ENCODE measurements at regions not wholly inside any gene's neighbourhood (a gene's known extent, or its start where the extent isn't known, plus 50 kb on each side); places are given as distances from the start of the nearest gene placed in this dataset.

DNA sequence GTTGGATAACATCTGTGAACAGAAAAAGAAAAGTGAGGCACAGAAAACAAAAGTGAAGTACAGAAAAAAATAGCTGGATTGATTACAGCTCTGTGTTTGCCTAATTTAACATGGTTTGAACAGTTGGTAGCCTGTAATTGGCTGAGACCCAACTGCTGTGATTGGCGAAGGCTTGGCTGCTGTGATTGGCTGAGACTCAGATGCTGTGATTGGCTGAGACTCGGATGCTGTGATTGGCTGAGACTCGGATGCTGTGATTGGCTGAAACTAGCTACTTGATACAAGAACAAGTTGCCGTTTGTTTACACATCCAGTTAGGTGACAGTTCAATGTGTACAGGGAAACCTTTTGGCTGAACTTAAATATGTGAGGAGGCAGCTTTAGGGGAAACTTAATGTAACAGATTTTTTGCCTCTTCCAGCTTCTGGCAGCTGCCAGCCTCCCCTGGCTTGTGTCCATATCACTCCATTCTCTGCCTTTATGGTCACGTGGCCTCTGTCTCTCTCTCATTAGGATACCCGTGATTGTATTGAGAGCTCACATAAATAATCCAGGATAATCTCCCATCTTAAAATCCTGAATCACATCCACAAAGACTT, 223.4 kb upstream of the FOXA2 start:
- H3K27ac ChIP-seq (ENCODE audit: low read depth, low read length): no peak overlapping the region
- H3K9me3 ChIP-seq (ENCODE audit: control insufficient read depth, insufficient read depth, low read depth, low read length): no peaks in the 10 kb centered on the region
- no peaks in the 10 kb centered on the region for H3K27me3 ChIP-seq (ENCODE audit: control insufficient read depth, insufficient read depth, low read length)
- H3K36me3 ChIP-seq (ENCODE audit: control insufficient read depth, insufficient read depth, low read length): no peaks in the 10 kb centered on the region
- H3K4me1 ChIP-seq (ENCODE audit: control insufficient read depth, insufficient read depth, low read length): no peaks in the 10 kb centered on the region
- no peak overlapping the region for H3K4me3 ChIP-seq (ENCODE audit: low read depth, low read length)
- H3K9ac ChIP-seq (ENCODE audit: low read length): no peak overlapping the region

DNA sequence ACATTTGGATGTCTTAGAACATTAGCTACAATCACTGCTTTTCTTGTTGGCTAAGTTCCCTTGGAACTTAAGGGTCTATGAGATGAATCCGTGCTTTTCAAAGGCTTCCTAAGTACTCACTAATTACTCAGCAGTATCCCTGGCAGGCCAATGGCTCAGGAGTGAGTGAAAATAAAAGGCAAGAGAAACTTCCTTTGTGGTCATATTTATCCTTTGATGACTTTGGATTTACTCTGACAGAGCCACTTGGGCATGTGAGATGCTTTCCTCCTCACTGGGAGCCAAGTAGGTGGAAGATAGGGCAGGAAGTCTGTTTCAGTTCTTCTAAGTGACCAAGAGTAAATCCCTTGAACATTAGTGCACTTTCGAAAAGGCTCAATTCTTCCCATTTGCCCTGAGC, 224.3 kb upstream of the FOXA2 start:
- Histone ChIP-seq H3K4me1 (ENCODE audit: control insufficient read depth, insufficient read depth, low read length) (no peaks in the 10 kb centered on the region), H3K4me3 (ENCODE audit: low read depth, low read length) (no peak overlapping the region), H3K36me3 (ENCODE audit: control insufficient read depth, insufficient read depth, low read length) (no peaks in the 10 kb centered on the region), H3K9me3 (ENCODE audit: control insufficient read depth, insufficient read depth, low read depth, low read length) (no peaks in the 10 kb centered on the region), H3K27ac (ENCODE audit: low read depth, low read length) (no peak overlapping the region), H3K27me3 (ENCODE audit: control insufficient read depth, insufficient read depth, low read length) (no peaks in the 10 kb centered on the region), H3K9ac (ENCODE audit: low read length) (no peak overlapping the region)

DNA sequence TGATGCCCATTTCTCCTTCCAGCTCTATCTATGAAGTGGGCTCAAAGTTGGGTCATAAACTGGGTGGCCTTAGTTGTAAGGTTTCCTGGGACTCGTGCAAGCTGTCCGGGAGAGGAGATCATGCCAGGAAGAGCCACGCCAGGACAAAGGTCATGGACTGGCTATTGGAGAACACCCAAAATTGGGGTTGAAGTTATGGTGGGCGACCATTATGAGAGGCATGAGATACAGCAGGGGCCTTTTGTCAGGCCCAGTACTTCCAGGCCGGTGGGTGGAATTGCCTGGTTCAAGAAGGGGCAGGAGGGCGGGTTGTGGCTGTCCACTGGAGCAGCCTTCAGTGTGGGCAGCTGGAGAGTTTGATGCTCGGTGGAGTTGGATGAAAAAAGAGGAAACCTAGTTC, 225.1 kb upstream of the SSTR4 start:
- Histone ChIP-seq H3K4me1 (ENCODE audit: control insufficient read depth, insufficient read depth, low read length) (no peaks in the 10 kb centered on the region), H3K27ac (ENCODE audit: low read depth, low read length) (no peak overlapping the region)

DNA sequence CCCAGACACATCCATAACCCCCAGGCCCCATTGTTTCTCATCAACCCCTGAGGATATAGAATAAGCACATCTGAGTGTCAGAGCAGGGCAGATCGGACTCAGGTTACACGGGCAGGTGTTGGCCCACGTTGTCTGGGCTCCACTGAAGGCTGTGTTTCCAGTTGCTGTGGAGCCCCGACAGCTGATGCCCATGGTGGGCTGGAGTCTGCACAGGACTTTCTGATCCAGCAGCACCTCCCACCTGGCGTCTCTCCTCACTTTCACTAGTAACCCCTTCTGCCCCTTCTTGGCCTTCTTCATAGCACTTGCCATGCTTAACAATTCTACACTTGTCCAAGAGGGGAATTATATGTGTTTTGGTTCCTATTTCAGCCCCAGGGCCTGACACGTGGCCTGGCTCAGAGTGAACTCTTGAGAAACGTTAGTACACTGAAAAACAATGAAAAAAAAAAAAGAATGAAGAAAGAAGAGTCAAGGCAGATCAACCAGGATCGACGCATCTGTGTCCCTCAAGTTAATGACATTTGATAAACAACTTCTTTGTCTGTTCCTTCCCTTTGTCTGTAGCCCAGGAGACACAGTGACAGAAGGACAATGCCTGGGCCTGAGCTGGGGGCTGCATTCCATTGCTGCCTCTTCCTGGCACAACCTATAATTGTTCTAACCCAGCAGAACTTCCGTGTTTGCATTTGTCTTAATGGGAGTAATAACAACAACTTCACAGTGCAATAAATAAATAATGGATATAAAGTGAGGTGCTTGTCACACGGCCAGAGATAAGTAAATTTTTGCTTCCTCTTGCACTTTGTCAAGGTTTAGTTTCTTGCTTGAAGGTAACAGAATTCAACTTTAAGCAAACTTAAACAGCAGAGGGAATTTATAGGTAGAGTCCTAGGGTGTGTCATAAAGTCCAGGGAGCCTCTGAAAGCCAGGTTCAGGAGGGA, 224.2 kb upstream of the SSTR4 start:
- H3K27ac ChIP-seq (ENCODE audit: low read depth, low read length): no peak overlapping the region
- H3K27me3 ChIP-seq (ENCODE audit: control insufficient read depth, insufficient read depth, low read length): no peaks in the 10 kb centered on the region
- no peaks in the 10 kb centered on the region for H3K36me3 ChIP-seq (ENCODE audit: control insufficient read depth, insufficient read depth, low read length)
- no peak overlapping the region for H3K9ac ChIP-seq (ENCODE audit: low read length)
- H3K4me3 ChIP-seq (ENCODE audit: low read depth, low read length): no peak overlapping the region
- H3K4me1 ChIP-seq (ENCODE audit: control insufficient read depth, insufficient read depth, low read length): no peaks in the 10 kb centered on the region
- H3K9me3 ChIP-seq (ENCODE audit: control insufficient read depth, insufficient read depth, low read depth, low read length): no peaks in the 10 kb centered on the region

More for the DNA sequence above, 225.1 kb upstream of the SSTR4 start:
- Histone ChIP-seq H3K9me3 (ENCODE audit: control insufficient read depth, insufficient read depth, low read depth, low read length) (no peaks in the 10 kb centered on the region), H3K27me3 (ENCODE audit: control insufficient read depth, insufficient read depth, low read length) (no peaks in the 10 kb centered on the region), H3K36me3 (ENCODE audit: control insufficient read depth, insufficient read depth, low read length) (no peaks in the 10 kb centered on the region), H3K4me3 (ENCODE audit: low read depth, low read length) (no peak overlapping the region), H3K9ac (ENCODE audit: low read length) (no peak overlapping the region)

DNA sequence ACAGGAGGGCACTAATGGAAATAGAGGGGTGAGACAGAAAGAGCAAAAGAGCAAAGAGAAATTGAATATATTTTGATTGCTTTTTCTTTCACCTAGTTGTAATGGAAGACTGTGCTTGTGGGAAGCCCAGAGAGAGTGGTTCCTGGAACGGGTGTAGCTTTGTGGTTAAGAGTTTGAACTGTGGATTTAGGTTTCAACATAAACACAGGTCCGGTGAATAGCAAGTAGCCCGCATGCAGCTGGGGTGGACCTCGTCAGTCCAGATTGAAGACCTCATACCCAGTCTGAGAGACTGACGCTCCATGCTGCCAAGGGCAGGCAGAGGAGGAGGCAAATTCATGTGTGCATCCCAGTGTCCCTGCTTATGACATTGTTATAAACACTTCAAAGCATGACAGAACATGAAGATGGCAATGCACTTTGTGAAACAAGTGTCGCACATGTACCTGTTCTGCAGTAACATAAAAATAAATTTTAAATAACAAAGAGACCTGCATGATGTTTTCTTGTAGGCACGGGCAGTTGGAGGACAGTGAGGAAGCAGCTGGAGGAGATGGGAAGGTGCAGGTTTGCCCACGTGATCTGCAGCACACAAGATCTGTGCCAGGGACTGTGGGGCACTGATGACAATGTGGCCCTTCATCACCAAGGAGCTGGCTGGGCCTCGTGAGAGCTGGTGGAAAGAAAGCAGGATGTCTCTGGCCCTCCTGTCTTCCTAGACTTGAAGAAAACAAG, 220.5 kb upstream of the SSTR4 start:
- Histone ChIP-seq H3K4me1 (ENCODE audit: control insufficient read depth, insufficient read depth, low read length) (no peaks in the 10 kb centered on the region), H3K9me3 (ENCODE audit: control insufficient read depth, insufficient read depth, low read depth, low read length) (no peaks in the 10 kb centered on the region), H3K9ac (ENCODE audit: low read length) (no peak overlapping the region), H3K4me3 (ENCODE audit: low read depth, low read length) (no peak overlapping the region), H3K27ac (ENCODE audit: low read depth, low read length) (no peak overlapping the region), H3K36me3 (ENCODE audit: control insufficient read depth, insufficient read depth, low read length) (no peaks in the 10 kb centered on the region), H3K27me3 (ENCODE audit: control insufficient read depth, insufficient read depth, low read length) (no peaks in the 10 kb centered on the region)

DNA sequence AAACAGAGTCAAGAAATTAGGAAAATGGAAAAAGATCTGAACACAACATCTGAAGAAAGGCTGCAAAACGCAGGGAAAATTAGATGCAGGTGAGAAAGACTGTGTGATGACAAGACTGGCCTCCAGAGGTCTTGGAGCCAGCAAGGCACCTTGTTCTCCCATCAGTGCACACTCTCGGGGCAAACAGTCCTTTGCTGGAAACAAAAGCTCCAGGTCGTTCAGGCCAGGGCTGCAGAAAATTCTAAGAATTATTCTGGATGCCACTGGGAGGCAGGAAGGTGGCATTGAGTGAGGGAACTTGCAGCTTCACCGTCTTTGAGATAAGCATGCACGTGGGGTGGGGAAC, 219.9 kb upstream of the SSTR4 start:
- Histone ChIP-seq H3K36me3 (ENCODE audit: control insufficient read depth, insufficient read depth, low read length) (no peaks in the 10 kb centered on the region), H3K4me3 (ENCODE audit: low read depth, low read length) (no peak overlapping the region), H3K9ac (ENCODE audit: low read length) (no peak overlapping the region), H3K27me3 (ENCODE audit: control insufficient read depth, insufficient read depth, low read length) (no peaks in the 10 kb centered on the region), H3K4me1 (ENCODE audit: control insufficient read depth, insufficient read depth, low read length) (no peaks in the 10 kb centered on the region), H3K9me3 (ENCODE audit: control insufficient read depth, insufficient read depth, low read depth, low read length) (no peaks in the 10 kb centered on the region), H3K27ac (ENCODE audit: low read depth, low read length) (no peak overlapping the region)

DNA sequence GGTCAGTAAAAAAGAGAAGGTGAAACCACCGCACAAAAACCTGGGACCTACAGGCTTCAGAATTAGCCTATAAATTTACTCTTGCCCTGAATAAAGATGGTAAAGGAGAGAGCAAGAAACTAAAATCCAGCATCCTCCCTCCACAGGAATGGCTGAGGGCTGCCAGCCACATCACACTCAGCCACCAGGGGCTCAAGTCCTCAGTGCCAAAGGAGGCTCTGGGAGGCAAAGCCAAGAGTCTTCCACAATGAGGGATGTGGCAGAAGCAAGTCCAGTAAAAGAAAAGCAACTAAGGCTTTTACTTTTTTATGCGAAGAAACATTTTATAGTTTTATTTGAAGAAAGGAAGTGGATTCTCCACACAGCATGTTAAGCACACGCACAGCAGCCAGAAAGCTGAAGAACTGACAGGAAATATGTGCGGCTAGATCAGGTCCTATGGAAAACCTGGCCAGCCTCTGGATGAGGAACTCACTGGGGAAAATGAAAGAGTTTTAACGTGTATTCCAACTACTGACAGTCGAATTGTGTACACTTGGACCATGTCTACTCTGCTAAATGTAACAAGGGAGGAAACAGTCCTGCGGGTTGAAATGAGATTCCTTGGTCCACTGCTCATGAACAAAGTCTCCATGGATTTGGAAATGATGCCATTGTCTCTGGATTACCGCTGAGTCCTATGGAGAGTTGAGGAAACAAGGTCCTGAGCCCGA, 219.4 kb upstream of the SSTR4 start:
- Histone ChIP-seq H3K27ac (ENCODE audit: low read depth, low read length) (no peak overlapping the region), H3K4me3 (ENCODE audit: low read depth, low read length) (no peak overlapping the region), H3K4me1 (ENCODE audit: control insufficient read depth, insufficient read depth, low read length) (no peaks in the 10 kb centered on the region), H3K27me3 (ENCODE audit: control insufficient read depth, insufficient read depth, low read length) (no peaks in the 10 kb centered on the region), H3K36me3 (ENCODE audit: control insufficient read depth, insufficient read depth, low read length) (no peaks in the 10 kb centered on the region), H3K9me3 (ENCODE audit: control insufficient read depth, insufficient read depth, low read depth, low read length) (no peaks in the 10 kb centered on the region), H3K9ac (ENCODE audit: low read length) (no peak overlapping the region)

DNA sequence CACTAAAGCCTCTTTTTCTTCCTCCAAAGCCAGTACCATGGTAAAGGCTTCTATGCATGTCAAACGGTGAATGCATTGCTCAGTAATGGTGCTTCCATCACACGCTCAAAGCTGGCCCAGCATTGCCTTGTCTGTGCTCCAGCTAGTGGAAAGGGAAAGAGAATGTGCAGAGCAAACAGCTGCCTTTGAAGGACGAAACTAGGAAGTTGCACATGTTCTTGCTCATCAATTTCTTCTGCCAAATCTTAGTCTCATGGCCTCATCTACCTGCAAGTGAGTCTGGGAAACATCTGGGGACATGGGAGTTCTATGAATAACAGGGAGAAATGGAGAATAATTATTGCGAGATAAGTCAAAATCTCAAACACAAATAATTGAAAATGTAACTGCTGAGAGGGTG, 216.5 kb upstream of the SSTR4 start:
- no peaks in the 10 kb centered on the region for H3K36me3 ChIP-seq (ENCODE audit: control insufficient read depth, insufficient read depth, low read length)
- no peak overlapping the region for H3K4me3 ChIP-seq (ENCODE audit: low read depth, low read length)
- no peak overlapping the region for H3K27ac ChIP-seq (ENCODE audit: low read depth, low read length)
- H3K9me3 ChIP-seq (ENCODE audit: control insufficient read depth, insufficient read depth, low read depth, low read length): no peaks in the 10 kb centered on the region
- no peaks in the 10 kb centered on the region for H3K4me1 ChIP-seq (ENCODE audit: control insufficient read depth, insufficient read depth, low read length)
- no peak overlapping the region for H3K9ac ChIP-seq (ENCODE audit: low read length)
- no peaks in the 10 kb centered on the region for H3K27me3 ChIP-seq (ENCODE audit: control insufficient read depth, insufficient read depth, low read length)

DNA sequence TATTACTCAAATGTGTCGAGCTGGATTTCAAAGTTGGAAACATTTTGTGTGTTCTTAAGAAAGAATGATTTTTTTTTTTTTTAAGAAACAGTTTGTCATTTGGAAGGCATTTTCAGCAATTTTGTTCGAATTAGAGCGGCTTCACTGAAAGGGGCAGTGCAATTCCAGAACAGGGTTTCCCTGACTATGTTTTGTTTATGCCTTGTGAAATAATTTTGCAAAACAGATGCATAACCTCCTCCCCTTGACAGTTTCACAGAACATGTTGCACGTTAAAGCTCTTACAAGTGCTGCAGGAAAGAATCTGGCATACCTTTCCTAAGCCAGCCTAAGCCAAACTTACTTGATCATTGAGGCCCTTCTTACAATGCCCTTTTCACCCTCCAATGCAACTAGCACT, 216.0 kb upstream of the SSTR4 start:
- H3K4me3 ChIP-seq (ENCODE audit: low read depth, low read length): no peak overlapping the region
- H3K36me3 ChIP-seq (ENCODE audit: control insufficient read depth, insufficient read depth, low read length): no peaks in the 10 kb centered on the region
- no peak overlapping the region for H3K27ac ChIP-seq (ENCODE audit: low read depth, low read length)
- H3K9ac ChIP-seq (ENCODE audit: low read length): no peak overlapping the region
- H3K27me3 ChIP-seq (ENCODE audit: control insufficient read depth, insufficient read depth, low read length): no peaks in the 10 kb centered on the region
- H3K4me1 ChIP-seq (ENCODE audit: control insufficient read depth, insufficient read depth, low read length): no peaks in the 10 kb centered on the region
- H3K9me3 ChIP-seq (ENCODE audit: control insufficient read depth, insufficient read depth, low read depth, low read length): no peaks in the 10 kb centered on the region

DNA sequence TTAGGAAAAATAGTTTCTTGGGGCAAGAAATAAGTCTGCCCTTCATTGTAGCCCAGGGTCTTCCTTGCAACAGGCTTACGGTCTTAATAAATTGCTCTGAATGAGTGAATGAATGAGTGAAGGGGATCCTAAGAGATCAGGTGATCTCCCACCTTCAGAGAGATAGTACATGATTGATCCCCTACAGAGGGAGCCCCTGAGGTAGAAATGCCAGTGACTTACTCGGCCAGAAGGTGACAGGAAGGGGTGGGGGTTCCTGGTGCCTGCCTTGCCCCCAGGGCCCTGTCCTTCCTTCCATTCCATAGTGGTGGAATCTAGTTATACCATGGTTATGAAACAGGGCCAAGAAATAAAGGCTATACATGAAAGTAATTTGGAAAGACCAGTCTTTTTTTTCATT, 215.3 kb upstream of the SSTR4 start:
- Histone ChIP-seq H3K9ac (ENCODE audit: low read length) (no peak overlapping the region), H3K36me3 (ENCODE audit: control insufficient read depth, insufficient read depth, low read length) (no peaks in the 10 kb centered on the region), H3K4me1 (ENCODE audit: control insufficient read depth, insufficient read depth, low read length) (no peaks in the 10 kb centered on the region), H3K27ac (ENCODE audit: low read depth, low read length) (no peak overlapping the region), H3K27me3 (ENCODE audit: control insufficient read depth, insufficient read depth, low read length) (no peaks in the 10 kb centered on the region), H3K9me3 (ENCODE audit: control insufficient read depth, insufficient read depth, low read depth, low read length) (no peaks in the 10 kb centered on the region), H3K4me3 (ENCODE audit: low read depth, low read length) (no peak overlapping the region)

Data from HUES6 (cell line).